T47D (cell line): ENCODE measurements at regions not wholly inside any gene's neighbourhood (a gene's known extent, or its start where the extent isn't known, plus 50 kb on each side); places are given as distances from the start of the nearest gene placed in this dataset.

Experiments used
- DNase-seq, 2 experiments: peaks; one replicate each; pipeline versions ENCODE4 v3.0.0 to v3.0.0-alpha.2; 2011 to 2012; ENCODE audit warnings: low read depth in 1 of 2, low spot score in 1 of 2
- JUND ChIP-seq: IDR thresholded peaks from 2 replicates; pipeline ENCODE4 v1.6.1; 2012; ENCODE audit warnings: low read depth
- in situ Hi-C: cut with HindIII; loops from 2 replicates; pipeline ENCODE4 v1.10.0; 2016; ENCODE audit warnings: low sequenced_read_pairs, low pct_unique_long_range_greater_than_20kb

DNA sequence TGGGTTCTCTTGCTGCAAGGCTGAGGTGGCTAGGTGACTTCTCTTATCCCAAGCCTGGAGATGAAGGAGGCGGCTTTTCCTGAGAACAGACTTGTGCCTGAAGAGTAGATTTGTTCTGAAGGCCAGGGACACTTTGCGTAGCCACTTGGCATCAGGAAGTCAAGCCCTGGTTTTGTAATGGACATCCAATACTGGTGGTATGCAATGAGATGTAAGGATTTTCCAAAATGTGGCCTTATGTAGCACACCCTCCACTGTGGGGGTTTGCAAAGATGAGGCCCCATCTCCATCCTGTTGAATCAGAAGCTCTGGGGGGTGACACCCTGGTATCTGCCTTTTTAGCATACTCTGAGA is 124.5 kb upstream of the IPO9 start:
- TF ChIP-seq JUND: no peak
- DNase-seq: no peak
- in situ Hi-C loops: no loop called here

GRCh38 chr1:201705389-201705788 is 123.6 kb upstream of the IPO9 start:
- in situ Hi-C loops: no loop called here
- no peak for TF ChIP-seq JUND
- no peak for DNase-seq

- in situ Hi-C loops: no loop called here
- no peak for DNase-seq
- no peak for TF ChIP-seq JUND
Observed at GRCh38 chr1:201706109-201706508, 122.8 kb upstream of the IPO9 start.

DNA sequence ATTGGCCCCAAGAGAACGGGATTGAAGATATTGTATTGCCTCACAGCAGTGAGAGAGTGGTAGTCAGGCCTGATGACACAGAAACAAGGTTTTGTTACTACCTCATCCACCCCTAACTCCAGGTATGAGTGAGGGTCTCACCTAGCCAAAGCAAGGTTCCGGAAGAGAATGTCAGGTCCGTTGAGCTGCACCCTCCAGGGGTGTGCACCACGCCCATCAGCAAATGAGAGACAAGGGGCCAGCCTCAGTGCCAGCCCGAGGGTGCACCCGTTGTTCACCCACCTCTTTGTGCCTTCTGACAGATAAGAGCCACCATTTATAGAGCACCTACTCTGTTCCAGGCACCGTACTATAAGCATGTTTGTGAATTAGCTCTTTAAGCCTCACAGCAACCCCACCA is 121.9 kb upstream of the IPO9 start:
- no peak for DNase-seq
- in situ Hi-C loops: no loop called here

GRCh38 chr1:201707656-201708055 is 121.3 kb upstream of the IPO9 start:
- TF ChIP-seq JUND: no peak
- DNase-seq: no peak
- in situ Hi-C loops: no loop called here

More for the DNA sequence above, 121.9 kb upstream of the IPO9 start:
- no peak for TF ChIP-seq JUND

- no peak for TF ChIP-seq JUND
- no peak for DNase-seq
- in situ Hi-C loops: no loop called here
Observed at GRCh38 chr1:201708085-201708512, 120.9 kb upstream of the IPO9 start.

- in situ Hi-C loops: no loop called here
- TF ChIP-seq JUND: no peak
- DNase-seq: no peak
Observed at GRCh38 chr1:201708691-201709090, 120.3 kb upstream of the IPO9 start.

- in situ Hi-C loops: no loop called here
- TF ChIP-seq JUND: no peak
- DNase-seq: peak; percentile 62 to 64
Observed at GRCh38 chr1:201709564-201710295, 119.2 kb upstream of the IPO9 start.

DNA sequence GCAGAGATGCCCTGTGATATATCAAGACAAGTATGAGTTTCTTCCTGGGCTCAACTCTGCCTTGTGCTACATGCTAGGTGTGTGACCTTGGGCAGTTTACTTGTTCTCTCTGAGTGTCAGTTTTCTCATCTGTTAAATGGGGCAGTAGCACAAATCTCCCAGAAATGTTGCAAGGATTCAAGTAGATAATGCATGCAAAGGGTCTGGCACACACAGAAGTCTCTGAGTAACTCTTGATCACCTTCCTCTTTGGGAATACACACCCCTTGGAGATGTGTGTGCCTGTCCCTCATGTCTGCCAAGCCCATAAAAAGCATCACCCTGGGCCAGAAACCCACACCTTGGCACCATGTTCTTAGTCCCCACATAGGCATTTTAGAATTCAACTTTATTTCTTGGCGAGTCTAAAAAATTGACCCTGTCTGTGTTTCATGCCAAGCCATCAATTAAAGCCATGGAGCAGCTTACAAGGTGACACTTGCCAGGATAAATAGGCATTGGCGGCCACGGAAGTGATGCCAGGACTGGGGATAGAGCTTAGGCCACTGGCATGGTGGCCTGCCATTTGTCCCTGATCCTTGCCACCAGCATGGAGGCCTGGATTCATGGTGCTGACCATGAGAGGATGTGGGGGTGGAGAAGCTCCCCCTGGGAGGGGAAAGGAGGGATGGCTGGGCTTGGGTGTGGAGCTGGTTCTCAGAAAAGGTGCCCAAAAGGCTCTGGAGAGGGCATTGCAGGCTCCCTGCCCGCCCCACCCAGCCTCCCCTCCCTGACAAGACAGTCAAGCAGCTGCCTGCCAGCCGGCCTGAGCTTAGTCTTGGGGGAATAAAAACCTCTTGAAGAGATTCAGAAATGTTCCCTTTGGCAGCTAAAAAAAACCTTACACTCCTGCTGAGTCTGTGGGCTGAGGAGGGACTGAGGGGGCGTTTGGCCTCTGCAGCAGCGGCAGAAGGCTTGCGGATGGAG is 118.0 kb upstream of the IPO9 start:
- DNase-seq: no peak
- no peak for TF ChIP-seq JUND
- in situ Hi-C loops: no loop called here

DNA sequence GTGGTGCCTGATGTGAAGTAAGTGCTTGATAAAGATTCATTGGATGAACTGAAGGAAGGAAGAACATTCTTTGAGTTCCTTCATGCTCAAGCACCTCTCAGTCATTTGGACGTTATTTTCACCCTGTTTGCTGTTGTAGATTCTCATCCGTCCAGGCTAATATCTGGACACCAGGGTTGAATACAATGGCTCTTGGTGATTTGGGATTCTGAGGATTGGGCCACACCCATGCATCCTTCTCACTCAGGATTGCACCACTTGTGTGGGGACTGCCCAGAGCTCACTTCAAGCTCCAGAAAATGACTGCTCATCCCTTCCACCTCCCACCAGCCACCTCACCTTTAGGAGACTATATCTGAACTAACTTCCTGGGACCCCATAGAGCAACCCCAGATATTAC is 117.1 kb upstream of the IPO9 start:
- in situ Hi-C loops: no loop called here
- no peak for TF ChIP-seq JUND
- DNase-seq: no peak

DNA sequence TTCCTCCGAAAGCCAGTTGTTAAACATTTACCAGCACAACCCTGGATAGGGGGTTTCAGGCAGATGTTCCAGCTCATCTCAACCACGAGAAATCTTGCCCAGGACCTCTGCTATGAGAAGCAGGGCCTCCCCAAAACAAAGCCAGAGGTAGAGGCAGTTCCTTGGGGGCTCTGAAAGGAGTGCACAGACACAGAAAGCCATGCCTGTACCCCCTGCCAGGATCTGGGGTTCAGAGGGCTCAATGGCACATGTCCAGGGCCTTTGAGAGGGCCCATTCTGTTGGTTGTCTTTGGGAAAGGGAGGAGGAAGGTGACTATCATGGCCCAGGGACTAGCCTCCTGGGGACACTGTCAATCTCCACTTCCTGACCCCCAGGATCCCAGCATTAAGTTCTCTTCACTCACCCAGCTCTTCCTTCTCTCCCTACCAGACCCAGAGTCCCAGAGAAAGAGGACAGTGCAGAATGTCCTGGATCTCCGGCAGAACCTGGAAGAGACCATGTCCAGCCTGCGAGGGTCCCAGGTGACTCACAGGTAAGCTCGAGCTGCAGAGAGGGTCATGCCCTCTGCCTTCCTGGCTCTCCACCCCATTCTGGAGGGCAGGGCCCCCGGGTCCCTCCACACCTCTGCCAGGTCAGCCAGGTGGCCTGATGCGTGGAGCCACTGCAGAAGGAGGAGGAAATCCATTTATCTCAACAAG is 116.4 kb upstream of the IPO9 start:
- no peak for DNase-seq
- in situ Hi-C loops: no loop called here
- TF ChIP-seq JUND: no peak

- no peak for TF ChIP-seq JUND
- DNase-seq: no peak
- in situ Hi-C loops: no loop called here
Observed at GRCh38 chr1:201713086-201713810, 115.7 kb upstream of the IPO9 start.
